HG02885 (cell line): ENCODE measurements at regions not wholly inside any gene's neighbourhood (a gene's known extent, or its start where the extent isn't known, plus 50 kb on each side); places are given as distances from the start of the nearest gene placed in this dataset.

Experiments
- ATAC-seq: cut with Tn5 transposase; IDR thresholded peaks from one replicate; pipeline ENCODE4 v1.9.1; 2021; ENCODE audit warnings: mild to moderate bottlenecking; ENCODE audit not compliant: unreplicated experiment, poor library complexity

- no peak for ATAC-seq
These were observed 375.1 kb downstream of the METTL15 start for GRCh38 chr11:28483072-28483867.

DNA sequence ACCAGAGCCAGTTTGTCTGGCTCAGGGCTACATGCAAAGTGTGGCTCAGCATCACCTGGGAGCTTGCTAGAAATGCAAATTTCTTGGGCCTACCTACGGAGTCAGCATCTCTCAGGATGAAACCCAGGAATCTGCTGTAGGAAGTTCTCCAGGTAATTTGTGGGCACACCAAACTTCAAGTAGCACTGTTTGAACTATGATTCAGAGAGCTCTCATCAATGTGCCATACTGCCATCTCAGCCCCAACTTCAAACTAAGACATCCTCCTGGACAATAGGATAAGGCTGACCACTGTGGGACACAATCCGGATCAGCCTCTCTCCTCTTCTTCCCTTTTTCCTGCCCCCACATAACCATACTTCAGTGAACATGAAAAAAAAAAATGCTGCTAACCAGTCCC is 374.5 kb downstream of the METTL15 start:
- no peak for ATAC-seq

DNA sequence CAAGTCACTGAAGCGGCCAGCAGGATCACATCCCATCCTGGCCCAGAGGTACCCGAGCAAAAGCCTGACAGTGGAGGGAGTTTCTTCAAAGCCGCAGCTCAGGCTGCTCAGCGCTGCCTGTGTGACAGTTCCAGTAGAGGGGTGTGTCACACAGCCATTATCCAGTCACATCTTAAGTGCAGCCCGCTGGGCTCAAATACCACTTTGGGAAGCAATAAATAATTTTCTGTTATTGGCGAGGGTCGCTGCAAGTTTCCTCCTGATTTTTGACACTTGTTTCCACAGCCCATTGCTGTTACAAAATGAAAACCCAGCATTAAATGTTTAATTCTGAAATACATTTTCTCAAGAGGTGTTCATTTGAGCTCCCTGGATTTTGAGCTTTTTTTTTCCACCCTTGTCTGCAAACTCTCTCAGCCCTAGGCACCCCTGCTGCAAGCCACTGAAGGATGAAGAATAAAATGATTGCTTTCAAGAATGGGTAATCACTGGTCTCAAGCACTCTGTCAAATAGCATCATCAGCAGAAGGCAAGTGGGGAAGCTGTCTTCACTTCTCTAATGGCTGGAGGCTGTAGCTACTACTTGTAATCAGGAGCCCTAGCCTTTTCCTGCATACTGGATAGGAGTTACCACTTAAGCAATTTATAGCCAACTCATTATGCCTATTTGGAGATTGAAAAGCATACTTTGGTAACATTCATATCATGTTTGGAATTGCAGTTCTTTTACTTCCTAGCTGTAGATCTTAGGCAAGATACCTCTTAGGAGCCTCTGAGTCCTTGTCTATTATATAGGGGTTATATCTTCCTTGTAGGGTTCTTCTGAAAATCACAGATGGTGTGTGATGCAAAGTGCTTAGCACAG is 373.7 kb downstream of the METTL15 start:
- ATAC-seq: no peak

- no peak for ATAC-seq
These were observed 372.2 kb downstream of the METTL15 start for GRCh38 chr11:28480406-28480805.

GRCh38 chr11:28476864-28477263 is 368.7 kb downstream of the METTL15 start:
- peak; percentile 55 for ATAC-seq

GRCh38 chr11:28476049-28476448 is 367.9 kb downstream of the METTL15 start:
- no peak for ATAC-seq

GRCh38 chr11:28472904-28473303 is 364.7 kb downstream of the METTL15 start:
- ATAC-seq: no peak

DNA sequence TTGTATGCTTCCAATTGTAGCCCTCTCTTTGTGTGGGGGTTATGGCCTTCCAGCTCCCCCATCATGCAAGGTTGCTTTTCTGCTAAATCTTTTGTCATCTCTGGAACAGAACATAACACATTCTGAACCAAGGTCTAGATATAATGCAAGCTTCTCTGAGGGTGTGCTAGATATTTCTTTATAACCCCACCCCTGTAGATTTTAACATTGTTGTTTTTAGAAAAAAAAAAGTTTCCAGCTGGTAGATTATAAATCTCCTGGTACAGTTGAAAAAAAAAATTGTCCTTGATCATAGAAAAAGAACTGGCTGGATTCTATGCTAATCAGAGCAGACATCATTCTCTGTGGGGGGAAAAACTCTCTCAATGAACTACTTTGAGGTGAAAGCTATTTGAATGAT is 363.3 kb downstream of the METTL15 start:
- ATAC-seq: no peak

- ATAC-seq: no peak
These were observed 362.0 kb downstream of the METTL15 start for GRCh38 chr11:28470180-28470579.

DNA sequence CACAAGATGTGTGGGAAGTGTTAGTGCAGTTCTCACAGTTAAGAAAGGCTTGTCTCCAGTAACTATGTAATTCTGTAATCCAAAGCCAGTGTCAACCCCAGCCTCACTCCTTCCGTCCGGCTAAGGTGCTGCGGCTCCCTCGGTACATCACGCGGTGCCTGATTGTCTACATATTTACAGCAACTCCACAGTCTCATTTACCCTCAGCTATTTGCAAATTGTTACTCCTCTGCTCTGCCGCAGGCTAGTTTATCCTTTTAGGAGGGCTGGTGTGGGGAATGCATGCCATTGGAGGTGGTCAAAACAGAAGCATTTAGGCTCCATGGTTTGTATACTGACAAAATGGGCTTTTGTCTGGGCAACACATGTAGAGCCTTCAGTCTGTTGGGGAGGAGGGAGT is 358.3 kb downstream of the METTL15 start:
- ATAC-seq: no peak

DNA sequence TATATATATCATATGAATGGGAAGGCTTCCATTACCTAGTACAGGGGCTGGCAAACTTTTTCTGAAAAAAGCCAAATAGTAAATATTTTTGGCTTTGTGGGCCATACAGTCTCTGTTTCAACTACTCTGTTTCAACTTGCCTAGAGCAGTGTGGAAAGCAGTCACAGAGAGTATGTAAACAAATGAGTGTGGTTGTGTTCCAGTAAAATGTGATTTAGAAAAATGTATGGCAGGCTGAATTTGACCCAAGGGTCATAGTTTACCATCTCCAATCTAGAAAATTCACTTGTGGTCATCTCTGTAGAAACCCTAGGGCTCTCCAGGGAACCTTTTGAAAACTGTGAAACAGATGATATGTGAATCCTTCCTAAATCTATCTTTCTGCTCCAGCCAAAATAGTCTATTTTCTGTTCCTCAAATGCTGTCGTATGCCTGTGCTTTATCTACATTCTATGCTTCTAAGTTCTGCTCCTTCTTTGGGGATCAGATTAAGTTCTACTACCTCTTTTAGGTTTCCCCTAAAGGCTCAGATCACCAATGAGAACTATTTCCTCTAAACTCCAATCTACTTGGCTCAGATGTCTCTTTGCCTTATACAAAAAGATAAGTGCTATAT is 356.2 kb downstream of the METTL15 start:
- peak; percentile 52 for ATAC-seq

GRCh38 chr11:28463826-28464225 is 355.6 kb downstream of the METTL15 start:
- ATAC-seq: peak; percentile 6

DNA sequence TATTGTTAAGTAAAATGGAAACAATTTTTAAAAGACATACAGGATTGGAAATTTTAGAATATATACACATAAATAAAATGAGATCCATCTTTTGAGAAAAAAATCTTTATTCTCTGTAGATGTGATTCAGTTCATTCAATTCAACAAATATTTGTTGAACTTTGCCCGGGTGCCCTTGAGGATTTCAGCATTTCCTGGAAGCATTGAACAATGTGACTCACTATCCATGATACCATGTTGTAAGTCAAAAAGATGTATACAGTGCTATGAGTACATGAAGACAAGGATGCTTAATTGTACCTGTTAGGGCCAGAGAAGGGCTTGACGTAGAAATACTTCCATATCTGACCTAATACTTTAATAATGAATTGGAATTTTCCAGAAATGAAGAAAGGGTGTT is 353.7 kb downstream of the METTL15 start:
- no peak for ATAC-seq

GRCh38 chr11:28461338-28461737 is 353.1 kb downstream of the METTL15 start:
- no peak for ATAC-seq

- ATAC-seq: no peak
These were observed 352.2 kb downstream of the METTL15 start for GRCh38 chr11:28460348-28460747.

DNA sequence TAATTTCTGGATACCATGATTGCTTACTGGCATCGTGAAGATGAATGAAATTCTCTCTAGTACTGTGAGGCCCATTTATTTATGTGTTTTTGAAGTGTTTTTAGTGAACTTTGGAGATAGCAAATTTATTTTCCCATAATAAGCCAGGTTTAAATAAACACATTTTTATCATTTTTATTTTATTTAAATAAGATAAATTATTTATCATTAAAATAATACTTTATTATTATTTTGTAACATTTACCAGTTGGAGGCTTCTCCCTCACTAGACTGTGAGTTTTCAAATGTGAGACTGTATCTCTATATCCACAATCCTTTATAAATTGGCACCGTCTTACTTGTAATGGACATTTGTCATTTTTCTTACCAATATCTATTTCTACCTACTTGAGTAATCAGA is 351.7 kb downstream of the METTL15 start:
- ATAC-seq: no peak

DNA sequence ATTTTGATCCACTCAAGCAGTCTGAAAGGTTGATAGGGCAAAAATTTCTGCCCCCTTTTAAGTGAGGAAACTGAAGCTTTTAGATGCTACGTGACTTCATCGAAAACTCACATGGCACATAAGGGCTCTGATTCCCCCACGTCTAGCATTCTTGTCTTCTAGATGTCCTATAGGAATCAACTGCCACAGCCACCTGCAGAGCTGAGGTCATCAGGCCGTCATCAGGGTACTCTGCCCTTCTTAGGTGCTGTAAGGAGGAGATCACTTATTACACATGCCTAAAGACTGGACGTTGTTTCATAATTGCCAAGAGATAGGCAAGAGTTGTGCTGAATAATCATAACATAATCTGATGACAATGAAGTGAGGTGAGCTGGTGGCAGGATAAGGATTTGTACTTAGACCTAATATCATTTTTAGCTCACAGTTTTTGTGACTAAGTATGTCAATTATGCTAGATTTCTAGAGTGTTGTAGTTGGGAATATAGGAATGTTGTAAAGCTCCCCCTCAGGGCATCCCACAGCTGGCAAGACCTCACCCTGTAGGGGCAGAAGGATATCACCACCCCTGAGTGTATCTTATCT is 349.4 kb downstream of the METTL15 start:
- no peak for ATAC-seq

- ATAC-seq: no peak
These were observed 340.0 kb downstream of the METTL15 start for GRCh38 chr11:28448186-28448585.

GRCh38 chr11:28447226-28447625 is 339.0 kb downstream of the METTL15 start:
- no peak for ATAC-seq

- ATAC-seq: no peak
These were observed 333.9 kb downstream of the METTL15 start for GRCh38 chr11:28442131-28442530.

GRCh38 chr11:28439403-28439802 is 331.2 kb downstream of the METTL15 start:
- ATAC-seq: no peak
